NCI-H1417 (cell line): ENCODE measurements at regions not wholly inside any gene's neighbourhood (a gene's known extent, or its start where the extent isn't known, plus 50 kb on each side); places are given as distances from the start of the nearest gene placed in this dataset.
A peak's percentile ranks its signal among the peaks of the same experiment; 100 is the strongest.
"Not testable (repeated sequence)": the region's sequence is repeated elsewhere in the genome, so short reads cannot be mapped to it uniquely, and the experiment has no call there.

Experiments used
- DNase-seq, 3 experiments: peaks; one replicate each; lab custom pipeline; 2025; lab: John Stamatoyannopoulos, UW

- DNase-seq = peak in 1 of 3 experiments; percentile 54
Measured at GRCh38 chr13:82597747-82598146, 1284.5 kb downstream of the SLITRK1 start.

GRCh38 chr13:82593239-82593638 lies 1289.0 kb downstream of the SLITRK1 start:
- no peak for DNase-seq

DNA sequence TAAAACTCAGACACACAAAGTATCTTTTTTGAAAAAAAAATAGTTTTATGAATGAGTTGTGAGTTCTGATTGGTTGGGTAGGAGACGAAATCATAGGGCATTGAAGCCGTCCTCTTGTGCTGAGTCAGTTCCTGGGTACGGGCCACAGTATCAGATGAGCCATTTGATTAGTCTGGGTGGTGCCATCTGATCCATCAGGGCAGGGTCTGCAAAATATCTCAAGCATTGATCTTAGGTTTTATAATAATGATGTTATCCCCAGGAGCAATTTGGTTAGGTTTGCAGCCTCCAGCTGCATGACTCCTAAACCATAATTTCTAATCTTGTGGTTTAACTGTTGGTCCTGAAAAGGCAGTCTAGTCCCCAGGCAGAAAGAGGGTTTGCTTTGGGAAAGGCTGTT lies 1310.6 kb downstream of the SLITRK1 start:
- DNase-seq = no peak

- DNase-seq = no peak
Measured at GRCh38 chr13:82569581-82569980, 1312.7 kb downstream of the SLITRK1 start.

- DNase-seq = no peak
Measured at GRCh38 chr13:82566864-82567263, 1315.4 kb downstream of the SLITRK1 start.

DNA sequence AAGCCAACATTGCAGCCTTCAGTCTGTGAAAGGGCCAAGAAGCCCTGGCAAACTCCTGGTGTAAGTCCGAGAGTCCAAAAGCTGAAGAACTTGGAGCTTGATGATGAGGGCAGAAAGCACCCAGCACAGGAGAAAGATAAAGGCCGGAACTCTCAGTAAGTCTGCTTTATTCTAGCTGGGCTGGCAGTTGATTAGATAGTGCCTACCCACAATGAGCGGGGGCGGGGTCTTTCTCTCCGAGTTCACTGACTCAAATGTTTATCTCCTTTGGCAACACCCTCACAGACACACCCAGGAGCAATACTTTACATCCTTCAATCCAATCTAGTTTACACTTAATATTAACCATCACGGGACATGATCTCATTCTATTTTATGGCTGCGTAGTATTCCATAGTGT lies 1317.1 kb downstream of the SLITRK1 start:
- DNase-seq = no peak

DNA sequence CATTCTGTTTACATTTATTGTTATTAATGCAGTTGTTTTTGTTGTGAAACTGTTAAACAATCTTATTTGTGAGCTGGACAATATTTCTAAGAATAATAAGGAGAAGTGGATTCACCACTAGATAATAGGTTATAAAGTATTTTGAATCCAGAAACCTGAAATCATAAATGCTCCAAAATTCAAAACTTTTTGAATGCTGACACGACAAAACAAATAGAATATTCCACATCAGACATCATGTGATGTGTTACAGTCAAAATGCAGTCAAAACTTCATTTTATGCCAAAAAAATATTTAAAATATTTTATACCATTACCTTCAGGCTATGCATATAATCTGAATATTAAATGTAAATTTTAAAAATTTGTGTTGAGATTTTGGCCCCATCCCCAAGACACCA lies 1321.4 kb downstream of the SLITRK1 start:
- no peak for DNase-seq

GRCh38 chr13:82522872-82523271 lies 1359.4 kb downstream of the SLITRK1 start:
- DNase-seq = peak in 1 of 3 experiments; percentile 23

DNA sequence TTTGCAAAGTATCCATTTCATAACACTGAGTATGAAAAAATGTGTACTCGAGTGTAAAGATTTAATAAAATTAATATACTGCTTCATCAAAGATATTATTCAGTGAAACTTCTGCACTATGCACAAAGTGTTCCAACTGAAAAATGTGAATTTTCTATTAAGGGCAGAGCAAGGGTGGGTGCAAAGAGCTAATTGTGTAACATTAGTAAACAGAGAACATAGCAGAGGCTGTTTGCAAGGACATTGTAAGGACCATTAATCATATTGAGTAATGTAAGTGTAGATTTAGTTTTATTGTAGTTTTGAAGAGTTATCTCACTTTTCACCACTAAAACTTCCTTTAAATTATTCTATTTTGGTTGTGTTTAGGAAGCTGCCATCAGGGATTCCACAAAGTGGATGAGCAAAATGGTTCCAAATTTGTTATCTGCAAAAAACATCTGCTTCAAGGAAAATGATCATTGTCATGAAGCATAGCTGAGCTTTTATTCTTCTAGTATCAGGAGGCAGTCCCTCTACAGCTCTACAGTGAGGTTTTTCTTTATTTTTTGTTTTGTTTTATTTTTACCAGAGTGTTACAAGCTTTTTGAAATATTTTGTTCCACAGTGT lies 1375.4 kb downstream of the SLITRK1 start:
- DNase-seq = no peak

DNA sequence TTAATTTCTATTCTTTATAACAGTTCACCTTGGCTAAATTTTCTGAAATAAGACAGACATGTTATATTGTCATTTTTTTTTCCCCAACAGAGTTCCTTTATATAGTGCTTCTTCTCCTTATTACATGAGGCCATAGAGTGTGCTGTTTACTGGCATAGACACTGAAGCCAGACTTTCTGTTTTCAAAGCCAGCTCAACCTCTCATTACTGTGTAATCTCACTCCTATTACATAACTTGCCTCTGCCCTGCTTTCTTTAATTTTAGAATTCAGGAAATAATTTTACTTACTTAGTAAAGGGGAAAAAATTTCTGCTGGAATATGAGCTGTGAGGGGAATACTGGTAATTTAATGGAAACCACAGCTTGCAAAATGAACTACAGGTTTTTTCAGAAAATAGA lies 1380.4 kb downstream of the SLITRK1 start:
- no peak for DNase-seq

DNA sequence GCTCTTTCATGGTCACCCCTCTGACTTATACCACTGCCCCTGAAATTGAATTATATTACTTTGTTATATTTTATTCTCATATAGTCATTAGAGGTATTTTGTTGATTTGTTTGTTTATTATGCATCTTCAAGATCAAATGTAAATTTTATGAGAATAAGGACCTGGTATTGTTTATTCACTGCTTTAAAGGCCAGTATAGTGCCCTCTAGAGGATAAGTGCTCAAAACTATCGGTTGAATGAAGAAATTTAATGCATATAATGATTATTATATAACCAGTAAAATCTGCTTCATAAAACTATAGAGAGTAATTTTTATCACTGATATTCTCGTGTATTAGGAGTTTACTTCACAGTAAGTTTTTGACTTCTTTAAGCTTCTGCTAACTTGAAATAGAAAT lies 1401.9 kb downstream of the SLITRK1 start:
- DNase-seq = no peak

GRCh38 chr13:82477436-82477835 lies 1404.8 kb downstream of the SLITRK1 start:
- DNase-seq = no peak

- DNase-seq = peak in 1 of 3 experiments; percentile 37
Measured at GRCh38 chr13:82467626-82468025, 1414.6 kb downstream of the SLITRK1 start.

DNA sequence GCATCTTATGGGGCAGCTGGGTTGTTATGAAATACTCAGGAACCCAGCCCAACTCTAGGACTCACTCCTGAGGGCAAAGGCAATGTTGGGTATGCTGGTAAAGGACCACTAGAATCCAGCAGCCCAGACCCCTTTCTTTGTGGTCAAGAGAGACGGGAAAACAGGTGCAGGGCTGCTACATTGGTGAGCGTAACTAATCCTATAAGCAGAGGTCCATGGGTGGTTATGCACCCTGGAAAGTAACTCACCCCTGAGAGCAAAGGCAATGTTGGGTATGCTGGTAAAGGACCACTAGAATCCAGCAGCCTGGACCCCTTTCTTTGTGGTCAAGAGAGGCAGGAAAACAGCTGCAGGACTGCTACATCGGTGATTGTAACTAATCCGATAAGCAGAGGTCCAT lies 1422.7 kb downstream of the SLITRK1 start:
- not testable (repeated sequence) for DNase-seq

GRCh38 chr13:82458169-82458568 lies 1424.1 kb downstream of the SLITRK1 start:
- DNase-seq = no peak

- not testable (repeated sequence) for DNase-seq
Measured at GRCh38 chr13:82457548-82457947, 1424.7 kb downstream of the SLITRK1 start.

DNA sequence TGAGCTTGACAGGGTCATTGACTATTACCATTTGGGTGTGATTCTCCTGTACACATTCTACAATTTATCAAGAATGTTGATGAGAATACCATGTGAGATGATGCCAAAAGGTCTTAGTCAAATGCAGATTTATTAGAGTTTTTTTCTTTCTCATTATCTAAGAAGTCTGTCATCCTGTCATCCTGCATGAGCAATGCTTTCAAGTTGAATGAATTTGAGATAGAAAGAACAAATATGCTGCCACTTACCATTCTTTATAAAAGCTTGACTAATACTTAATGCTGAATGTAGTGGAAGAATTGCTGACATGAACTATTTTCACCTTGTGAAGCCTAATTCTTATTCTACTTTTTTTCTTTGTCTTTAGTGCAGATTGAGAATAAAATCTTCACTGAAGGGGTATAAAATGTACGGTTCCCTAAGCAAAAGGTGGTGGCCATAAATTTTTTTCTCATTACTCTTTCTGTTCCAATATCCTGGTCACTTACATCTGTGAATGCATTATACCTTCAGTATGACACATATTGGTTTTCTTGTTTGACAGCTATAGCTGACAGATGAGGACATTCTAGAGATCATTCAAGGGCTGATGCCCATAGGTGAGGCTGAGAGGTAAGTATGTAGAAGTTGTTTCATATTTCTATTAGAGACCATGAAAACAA lies 1434.7 kb downstream of the SLITRK1 start:
- no peak for DNase-seq

GRCh38 chr13:82439159-82439904 lies 1442.9 kb downstream of the SLITRK1 start:
- DNase-seq = no peak

DNA sequence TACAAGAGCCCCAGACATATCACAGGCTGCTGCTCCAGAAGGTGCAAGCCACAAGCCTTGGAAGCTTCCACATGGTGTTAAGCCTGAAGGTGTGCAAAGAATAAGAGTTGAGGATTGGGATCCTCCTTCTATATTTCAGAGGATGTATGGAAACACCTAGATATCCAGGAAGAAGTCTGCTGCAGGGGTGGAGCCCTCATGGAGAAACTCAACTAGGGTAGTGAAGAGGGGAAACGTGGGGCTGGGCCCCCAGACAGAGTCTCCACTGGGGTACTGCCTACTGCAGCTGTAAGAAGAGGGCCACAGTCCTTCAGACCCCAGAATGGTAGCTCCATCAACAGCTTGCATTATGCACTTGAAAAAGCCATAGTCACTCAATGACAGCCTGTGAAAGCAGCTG lies 1444.0 kb downstream of the SLITRK1 start:
- DNase-seq = no peak

DNA sequence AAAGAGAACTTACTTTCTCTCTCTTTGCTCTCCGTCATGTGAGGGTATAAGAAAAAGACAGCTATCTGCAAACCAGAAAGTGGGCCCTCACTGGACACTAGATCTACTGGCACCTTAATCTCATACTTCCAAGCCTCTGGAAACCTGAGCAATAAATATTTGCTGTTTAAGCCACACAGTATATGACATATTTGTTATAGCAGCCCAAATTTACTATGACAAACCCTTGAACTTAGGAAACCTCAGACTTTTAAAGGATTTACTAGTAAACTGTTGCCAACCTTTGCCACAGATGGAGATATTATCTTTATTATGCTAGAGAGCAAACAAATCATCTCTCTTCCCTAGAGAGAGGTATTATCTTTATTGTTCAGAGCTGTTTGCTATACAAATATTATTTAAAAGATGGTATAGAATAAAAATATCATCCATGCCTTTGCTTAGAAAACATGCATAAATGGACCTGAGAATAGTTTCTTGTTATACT lies 1446.1 kb downstream of the SLITRK1 start:
- DNase-seq = no peak

GRCh38 chr13:82432949-82433348 lies 1449.3 kb downstream of the SLITRK1 start:
- DNase-seq = no peak

DNA sequence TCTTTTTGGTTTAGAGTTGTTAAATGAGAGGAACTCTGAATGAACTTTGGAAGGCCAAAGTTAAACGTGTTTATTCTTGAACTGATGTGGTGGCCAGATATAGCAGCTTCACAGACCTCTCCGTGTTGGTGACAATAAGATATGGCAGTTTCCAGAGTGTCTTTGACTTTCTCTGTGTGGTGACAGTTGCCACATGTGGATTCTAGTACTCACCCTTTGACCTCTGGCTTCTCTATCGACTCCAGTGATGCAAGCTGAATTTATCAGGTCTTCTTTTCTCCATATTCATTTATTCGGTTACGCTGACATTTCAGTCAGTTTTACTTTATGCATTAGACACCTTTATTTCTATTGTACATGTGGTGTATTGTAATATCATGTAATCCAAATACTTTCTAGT lies 1469.5 kb downstream of the SLITRK1 start:
- no peak for DNase-seq

DNA sequence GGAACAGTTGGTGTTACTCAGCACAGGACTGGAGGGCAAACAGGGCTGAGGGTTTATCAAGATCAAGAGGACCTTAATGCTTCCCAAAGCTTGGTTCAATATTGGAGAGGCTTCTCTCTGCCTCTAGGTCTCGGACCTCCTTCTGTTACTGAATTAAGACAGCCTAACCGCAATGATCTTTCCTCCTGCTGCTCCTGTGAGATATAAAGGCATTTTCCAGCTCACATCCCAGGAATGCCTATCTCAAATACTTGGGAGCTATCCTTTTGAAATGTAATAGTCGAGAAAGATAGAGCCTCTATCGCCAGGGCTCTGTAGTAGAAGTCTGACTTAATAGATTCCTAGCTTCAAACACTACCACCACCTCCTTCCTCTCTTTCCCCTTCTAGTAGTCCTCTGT lies 1475.0 kb downstream of the SLITRK1 start:
- no peak for DNase-seq
